WERI-Rb-1 (cell line): ENCODE measurements at regions not wholly inside any gene's neighbourhood (a gene's known extent, or its start where the extent isn't known, plus 50 kb on each side); places are given as distances from the start of the nearest gene placed in this dataset.

Experiments
- DNase-seq: peaks from one replicate; pipeline ENCODE4 v3.0.0-alpha.2; 2020
- H3K27ac ChIP-seq: fragments of 250-450 bp; sonication (Bioruptor Pico); 2 replicates; pipeline ENCODE4 v1.5.1; 2020; ENCODE audit warnings: mild to moderate bottlenecking, moderate library complexity
- H3K27me3 ChIP-seq: fragments of 250-450 bp; sonication (Bioruptor Pico); 2 replicates; pipeline ENCODE4 v1.5.1; 2021; ENCODE audit warnings: mild to moderate bottlenecking, low read depth, moderate library complexity; ENCODE audit not compliant: insufficient read depth, severe bottlenecking
- H3K36me3 ChIP-seq: fragments of 250-450 bp; sonication (Bioruptor Pico); 2 replicates; pipeline ENCODE4 v1.5.1; 2020; ENCODE audit warnings: mild to moderate bottlenecking, moderate library complexity
- H3K4me3 ChIP-seq: 2 replicates; pipeline ENCODE4 v1.5.1; 2011; ENCODE audit warnings: low read depth, mild to moderate bottlenecking, control low read depth, low read length
- H3K9me3 ChIP-seq: fragments of 250-450 bp; sonication (Bioruptor Pico); 2 replicates; pipeline ENCODE4 v1.5.1; 2021; ENCODE audit warnings: mild to moderate bottlenecking, moderate library complexity; ENCODE audit not compliant: severe bottlenecking
- CTCF ChIP-seq: IDR thresholded peaks from 2 replicates; pipeline ENCODE4 v1.5.1; 2011; ENCODE audit warnings: low read depth, mild to moderate bottlenecking, control low read depth, inconsistent platforms, low read length

GRCh38 chr10:2908851-2909630 lies 158.3 kb upstream of the PFKP start:
- Histone ChIP-seq H3K36me3 (no peaks in the 10 kb centered on the region), H3K27ac (no peak overlapping the region), H3K4me3 (no peak overlapping the region), H3K27me3 (no peaks in the 10 kb centered on the region), H3K9me3 (no peaks in the 10 kb centered on the region)
- TF ChIP-seq CTCF, result no peak
- no peak for DNase-seq

GRCh38 chr10:2906974-2907373 lies 160.4 kb upstream of the PFKP start:
- Histone ChIP-seq H3K27ac (no peak overlapping the region), H3K4me3 (no peak overlapping the region), H3K27me3 (no peaks in the 10 kb centered on the region), H3K9me3 (no peaks in the 10 kb centered on the region), H3K36me3 (no peaks in the 10 kb centered on the region)
- no peak for DNase-seq
- no peak for TF ChIP-seq CTCF

- Histone ChIP-seq H3K4me3 (no peak overlapping the region), H3K9me3 (no peaks in the 10 kb centered on the region), H3K27ac (no peak overlapping the region), H3K36me3 (no peaks in the 10 kb centered on the region), H3K27me3 (no peaks in the 10 kb centered on the region)
- no peak for DNase-seq
- TF ChIP-seq CTCF, result no peak
Measured at GRCh38 chr10:2905851-2906250, 161.5 kb upstream of the PFKP start.

GRCh38 chr10:2900530-2900929 lies 166.8 kb upstream of the PFKP start:
- DNase-seq, result no peak
- H3K4me3 ChIP-seq, result no peak overlapping the region
- no peaks in the 10 kb centered on the region for H3K36me3 ChIP-seq
- H3K27ac ChIP-seq, result no peak overlapping the region
- H3K27me3 ChIP-seq, result no peaks in the 10 kb centered on the region
- TF ChIP-seq CTCF, result no peak
- H3K9me3 ChIP-seq, result no peaks in the 10 kb centered on the region

GRCh38 chr10:2899246-2899951 lies 167.9 kb upstream of the PFKP start:
- DNase-seq, result no peak

More at GRCh38 chr10:2899246-2899951, 167.9 kb upstream of the PFKP start:
- Histone ChIP-seq H3K4me3 (no peak overlapping the region), H3K27ac (no peak overlapping the region), H3K36me3 (no peaks in the 10 kb centered on the region), H3K9me3 (no peaks in the 10 kb centered on the region), H3K27me3 (no peaks in the 10 kb centered on the region)
- no peak for TF ChIP-seq CTCF
